ENCODE measurements at regions not wholly inside any gene's neighbourhood (a gene's known extent, or its start where the extent isn't known, plus 50 kb on each side); places are given as distances from the start of the nearest gene placed in this dataset.

DNA sequence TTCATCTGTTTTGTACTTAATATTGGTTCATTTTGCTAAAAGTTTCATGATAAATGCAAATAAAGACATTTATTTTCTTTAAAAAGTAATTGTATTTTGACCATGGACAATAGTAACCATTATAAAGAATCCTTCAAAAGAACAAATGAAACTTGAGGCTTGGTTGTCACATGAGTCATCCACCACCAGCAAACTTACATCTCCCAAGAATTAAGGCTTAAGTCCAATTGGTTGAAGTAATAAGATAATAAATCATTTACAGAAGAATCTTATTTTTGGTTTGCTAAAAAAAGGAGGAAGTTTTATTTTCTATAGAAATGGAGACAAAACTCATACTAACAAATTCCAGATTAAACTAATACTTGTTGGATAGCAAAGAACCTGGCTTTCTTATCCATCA is 84.8 kb upstream of the KITLG start:
- no peak for DNase-seq (ENCODE audit: low read depth in 2 of 2, low spot score in 1 of 2)

DNA sequence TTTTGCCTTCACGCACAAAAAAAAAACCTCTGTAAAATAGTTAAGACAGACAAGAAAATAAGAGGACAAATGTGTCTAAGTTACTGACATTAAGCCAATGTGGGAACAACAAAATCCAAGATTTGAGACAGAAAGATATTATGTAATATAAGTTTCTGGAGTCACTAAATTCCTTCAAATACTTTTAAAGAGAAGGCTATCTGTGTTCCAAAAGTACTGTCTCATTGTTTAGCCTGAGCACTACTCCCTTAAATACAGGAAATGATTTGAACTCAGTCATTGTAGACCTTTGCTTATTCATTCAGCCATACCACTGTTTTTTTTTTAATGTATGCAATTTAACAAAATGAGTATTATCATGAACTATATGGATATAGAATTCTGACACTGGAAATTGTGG is 82.7 kb upstream of the KITLG start:
- DNase-seq (ENCODE audit: low read depth in 2 of 2, low spot score in 1 of 2), result no peak

DNA sequence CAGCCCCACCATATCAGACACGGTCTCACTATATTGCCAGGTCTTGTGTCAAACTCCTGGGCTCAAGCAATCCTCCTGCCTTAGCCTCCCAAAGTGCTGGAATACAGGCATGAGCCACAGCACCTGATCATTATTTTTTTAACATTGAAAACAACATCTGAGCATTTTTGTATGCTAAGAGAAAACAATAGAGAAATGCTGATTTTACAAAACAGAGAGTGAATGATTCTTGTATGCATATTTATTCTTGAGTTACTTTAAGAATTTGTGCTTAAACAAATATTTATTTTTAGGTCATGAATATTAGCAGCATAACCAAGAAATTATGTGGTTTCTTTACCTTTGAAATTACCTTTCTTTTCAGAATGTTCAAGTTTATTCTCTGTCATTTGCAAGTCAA is 81.8 kb upstream of the KITLG start:
- DNase-seq (ENCODE audit: low read depth in 2 of 2, low spot score in 1 of 2), result no peak

DNA sequence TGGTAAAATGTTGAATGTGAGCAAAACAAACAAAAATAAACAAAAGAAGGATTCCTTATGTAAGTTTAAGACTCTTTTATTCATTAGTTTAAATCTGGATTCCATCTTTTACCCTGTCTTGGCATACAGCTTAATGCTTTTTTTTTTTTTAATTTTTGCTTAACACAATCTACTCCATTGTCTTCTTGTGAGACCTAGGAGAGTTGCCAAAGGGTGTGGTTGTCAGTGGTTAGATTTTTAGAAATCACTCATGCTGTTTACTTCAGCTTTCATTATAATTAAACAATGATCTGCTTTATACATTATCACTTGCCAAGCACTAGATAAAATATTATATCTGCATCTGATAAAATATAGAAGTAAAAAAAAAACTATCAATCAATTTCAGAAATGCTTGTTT is 77.7 kb upstream of the KITLG start:
- no peak for DNase-seq (ENCODE audit: low read depth in 2 of 2, low spot score in 1 of 2)

DNA sequence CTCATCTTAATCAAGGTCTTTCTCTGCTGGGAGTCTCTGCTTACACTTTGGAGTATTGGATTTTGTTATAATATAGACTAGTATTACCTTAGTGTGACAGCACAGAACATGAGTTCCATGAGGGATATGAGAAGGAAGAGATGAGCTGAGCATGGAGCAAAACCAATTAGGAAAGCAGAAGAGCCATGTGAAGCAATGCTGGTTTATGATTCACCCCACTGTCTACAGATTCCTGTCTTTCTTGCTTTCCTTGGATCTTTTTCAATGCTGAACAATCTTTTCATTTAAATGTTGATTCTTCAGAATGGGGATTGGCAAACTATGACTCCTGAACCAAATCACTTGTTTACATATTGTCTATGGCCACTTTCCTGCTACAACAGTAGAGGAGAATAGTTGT is 70.4 kb upstream of the KITLG start:
- no peak for DNase-seq (ENCODE audit: low read depth in 2 of 2, low spot score in 1 of 2)

DNA sequence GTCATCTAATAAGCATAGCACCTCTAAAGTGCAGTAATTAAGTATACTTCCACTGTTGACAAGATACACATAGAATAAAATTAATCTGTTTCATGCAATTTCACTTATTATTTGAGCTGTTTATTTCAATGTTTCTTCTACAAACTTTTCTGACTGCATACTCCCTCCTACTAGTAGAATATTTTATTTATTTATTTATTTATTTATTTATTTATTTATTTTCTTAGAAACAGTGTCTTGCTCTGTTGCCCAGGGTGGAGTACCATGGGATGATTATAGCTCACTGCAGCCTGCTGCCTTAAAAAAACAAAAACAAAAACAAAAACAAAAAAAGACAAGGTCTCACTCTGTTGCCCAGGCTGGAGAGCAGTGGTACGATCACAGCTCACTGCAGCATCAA is 68.4 kb upstream of the KITLG start:
- no peak for DNase-seq (ENCODE audit: low read depth in 2 of 2, low spot score in 1 of 2)

DNA sequence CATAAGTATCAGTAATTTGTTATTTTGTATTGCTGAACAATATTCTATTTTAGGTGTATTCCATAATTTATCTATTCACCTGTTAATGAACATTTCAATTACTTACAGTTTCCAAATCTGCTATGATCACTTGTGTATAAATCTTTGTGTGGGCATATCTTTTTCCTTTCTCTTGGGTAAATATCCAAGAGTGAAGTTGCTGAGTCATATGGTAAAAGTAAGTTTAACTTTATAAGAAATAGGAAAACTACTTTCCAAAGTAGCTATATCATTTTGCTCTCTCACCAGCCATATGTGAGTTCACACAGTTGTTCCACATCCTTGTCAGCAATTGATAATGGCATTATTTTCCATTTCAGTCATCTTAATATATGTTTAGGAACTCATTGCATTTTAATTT is 66.6 kb upstream of the KITLG start:
- DNase-seq (ENCODE audit: low read depth in 2 of 2, low spot score in 1 of 2), result no peak

DNA sequence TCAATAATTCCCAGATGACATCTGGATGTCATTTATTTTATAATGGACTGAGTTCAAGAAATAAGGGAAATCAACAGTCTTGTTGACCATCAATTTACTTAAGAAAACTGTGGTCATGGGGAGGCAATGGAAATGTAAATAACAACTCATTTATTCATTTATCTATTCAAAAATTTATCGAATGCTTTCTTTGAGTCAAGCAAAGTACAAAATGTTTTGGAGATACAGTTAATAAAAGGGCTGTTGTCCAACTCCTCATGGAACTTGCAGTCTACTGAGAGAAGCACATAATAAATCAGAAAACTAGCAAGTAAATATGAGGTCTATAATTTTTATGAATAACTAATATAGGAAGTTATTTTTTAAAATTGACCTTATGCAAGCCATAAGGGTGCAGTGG is 65.5 kb upstream of the KITLG start:
- DNase-seq (ENCODE audit: low read depth in 2 of 2, low spot score in 1 of 2), result no peak

DNA sequence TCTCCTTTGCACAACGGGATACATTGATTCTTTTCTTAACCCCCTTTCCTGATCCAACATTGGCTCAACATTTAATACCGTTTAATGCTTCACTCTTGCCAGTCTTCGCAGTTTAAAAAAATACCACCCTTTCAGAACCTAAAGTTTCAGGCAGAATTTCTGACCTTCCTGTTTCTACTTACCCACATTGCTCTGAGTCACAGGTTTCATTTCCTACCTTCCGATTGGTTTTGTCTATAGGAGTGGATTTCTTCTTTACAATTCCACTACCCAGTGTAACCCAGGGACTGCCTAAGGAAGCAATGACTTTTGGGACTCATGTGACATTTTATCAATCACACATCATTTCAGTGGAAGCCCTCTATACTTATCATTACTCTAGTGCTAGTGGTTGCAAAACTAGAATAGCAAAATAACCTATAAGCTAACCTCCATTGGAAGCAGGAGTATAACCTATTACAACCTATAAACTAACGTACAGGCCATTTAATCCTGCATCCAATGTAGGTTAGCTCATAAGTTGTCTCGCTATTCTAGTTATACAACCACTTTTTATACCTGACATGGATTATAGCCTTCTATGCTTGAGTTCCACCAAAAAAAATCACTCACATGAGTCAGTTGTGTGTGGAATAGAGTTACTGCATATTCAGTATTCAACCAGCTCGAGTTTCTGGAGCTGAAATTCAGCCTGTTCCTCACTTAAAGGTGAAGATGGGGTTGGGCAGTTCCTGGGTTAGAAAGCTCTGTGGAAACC is 64.9 kb upstream of the KITLG start:
- DNase-seq (ENCODE audit: low read depth in 2 of 2, low spot score in 1 of 2), result no peak

DNA sequence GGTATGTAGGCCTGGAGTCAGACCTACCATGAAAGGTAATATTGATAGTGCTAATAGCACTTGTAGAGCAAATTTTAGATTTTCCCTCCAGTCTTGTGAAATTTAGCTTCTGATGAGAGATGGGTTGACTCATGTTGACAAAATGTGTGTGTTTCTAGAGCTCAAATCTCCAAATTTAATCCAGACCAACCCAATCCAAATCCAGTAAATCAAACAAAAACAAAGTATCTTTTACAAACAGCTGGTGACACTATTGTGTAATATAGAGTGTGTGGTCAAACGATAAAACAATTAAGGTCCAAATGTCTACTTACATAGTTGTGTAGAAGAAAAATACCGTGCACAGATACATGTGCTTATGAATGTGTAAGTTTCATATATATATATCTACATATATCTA is 63.4 kb upstream of the KITLG start:
- no peak for DNase-seq (ENCODE audit: low read depth in 2 of 2, low spot score in 1 of 2)

DNA sequence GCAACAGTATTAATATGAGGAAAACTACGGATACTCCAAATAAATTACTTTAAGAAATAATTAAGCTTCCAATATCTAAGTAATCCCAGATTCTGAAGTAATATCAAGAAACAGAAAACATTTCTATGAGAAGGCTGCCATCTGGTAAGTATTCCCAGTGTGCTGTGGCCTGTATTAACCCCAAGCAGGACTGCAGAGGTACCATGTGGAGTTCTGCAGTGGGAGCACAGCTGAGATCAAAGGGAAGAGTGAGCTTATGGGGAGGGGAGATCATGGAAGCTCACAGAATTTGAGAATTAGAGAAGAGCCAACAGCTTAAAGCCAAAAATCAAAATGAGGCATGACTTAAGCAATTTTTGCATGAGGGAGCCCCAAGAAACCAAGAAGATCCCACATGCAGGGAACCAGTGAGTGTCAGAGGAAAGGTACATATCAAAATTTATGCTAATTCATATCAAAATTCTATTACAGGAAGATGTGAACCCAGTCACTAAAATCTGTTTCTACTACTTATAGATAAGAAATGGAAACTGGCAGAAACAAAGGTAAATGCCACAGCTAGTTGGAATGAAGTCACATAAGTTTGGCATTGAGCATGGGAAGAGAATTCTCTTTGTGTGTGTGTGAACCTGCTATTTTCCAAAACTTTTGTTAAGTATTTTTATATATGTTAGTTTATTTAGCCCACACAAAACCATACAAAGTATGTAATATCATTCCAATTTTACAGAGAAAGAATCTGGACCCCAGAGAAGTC is 62.6 kb upstream of the KITLG start:
- no peak for DNase-seq (ENCODE audit: low read depth in 2 of 2, low spot score in 1 of 2)

DNA sequence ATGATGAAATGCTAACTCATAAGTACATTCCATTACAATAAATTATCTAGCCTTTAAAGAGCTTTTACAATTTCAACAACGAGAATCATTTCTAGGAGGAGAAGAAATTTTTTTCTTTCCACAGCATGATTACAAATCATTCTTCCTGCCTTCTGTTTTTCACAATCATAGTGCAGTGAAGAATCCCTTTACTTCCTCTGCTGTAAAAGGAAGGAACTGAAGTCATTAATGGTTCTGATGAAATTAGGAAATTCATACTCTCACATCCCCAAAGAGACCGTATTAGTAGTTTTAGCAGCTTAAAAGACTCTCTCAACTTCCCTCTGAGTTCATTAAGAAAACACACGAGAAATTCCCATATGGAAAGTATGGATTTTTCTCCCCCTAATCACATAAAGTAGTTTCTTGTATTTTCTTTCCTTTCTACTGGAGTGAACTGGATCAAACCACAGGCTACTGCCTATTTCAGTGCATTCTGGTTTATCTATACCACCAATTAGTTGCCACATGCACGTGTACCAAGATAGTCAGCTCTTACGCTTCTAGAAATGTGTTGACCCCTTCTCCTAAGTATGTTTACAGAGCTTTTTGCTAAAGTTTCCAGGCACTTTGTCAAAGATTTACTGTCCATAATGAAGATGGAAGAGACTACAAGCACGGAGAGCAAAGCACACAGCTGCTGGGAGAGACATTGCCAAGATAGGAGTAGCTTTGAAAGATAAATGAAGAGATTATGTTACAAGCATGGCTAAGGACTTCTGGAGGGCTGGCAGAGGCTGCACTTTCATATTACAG is 58.9 kb upstream of the KITLG start:
- DNase-seq (ENCODE audit: low read depth in 2 of 2, low spot score in 1 of 2), result no peak

DNA sequence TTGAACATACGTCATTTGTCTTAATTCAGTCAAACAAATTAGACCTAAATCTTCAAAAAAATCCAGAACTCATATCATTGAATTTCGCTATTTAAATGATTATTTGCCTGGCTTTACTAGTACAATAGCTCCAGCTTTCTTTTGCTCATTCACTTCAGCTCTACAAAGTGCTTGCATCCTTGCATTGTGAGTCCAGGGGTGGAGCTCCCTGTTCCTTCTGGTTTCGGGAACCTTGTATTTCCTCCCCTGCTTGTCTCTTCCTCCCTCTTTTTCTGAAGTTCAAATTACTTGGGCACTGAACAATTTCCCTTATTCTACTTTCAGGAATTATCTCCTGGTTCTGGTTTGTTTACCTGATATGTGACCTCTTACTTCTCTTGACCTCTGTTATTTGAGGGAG is 58.1 kb upstream of the KITLG start:
- DNase-seq (ENCODE audit: low read depth in 2 of 2, low spot score in 1 of 2), result no peak

DNA sequence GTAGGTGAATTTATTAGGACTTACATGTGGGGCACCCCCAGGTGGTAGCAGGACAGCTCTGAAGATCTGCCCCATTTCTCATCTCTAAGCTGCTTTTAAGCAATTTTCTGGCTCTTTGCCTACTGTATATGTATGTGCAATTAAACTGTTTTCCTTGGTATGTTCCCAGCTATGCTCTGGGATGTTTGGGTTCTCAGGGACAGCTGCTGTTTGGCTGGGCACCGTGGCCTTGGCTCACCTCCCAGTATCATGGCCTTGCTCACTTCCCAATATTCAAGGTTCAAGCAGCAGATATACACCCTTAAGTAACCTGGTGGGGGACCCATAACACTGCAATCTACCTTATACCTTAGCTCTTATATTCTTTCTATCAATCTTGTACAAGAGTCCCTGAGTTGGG is 53.7 kb upstream of the KITLG start:
- no peak for DNase-seq (ENCODE audit: low read depth in 2 of 2, low spot score in 1 of 2)

DNA sequence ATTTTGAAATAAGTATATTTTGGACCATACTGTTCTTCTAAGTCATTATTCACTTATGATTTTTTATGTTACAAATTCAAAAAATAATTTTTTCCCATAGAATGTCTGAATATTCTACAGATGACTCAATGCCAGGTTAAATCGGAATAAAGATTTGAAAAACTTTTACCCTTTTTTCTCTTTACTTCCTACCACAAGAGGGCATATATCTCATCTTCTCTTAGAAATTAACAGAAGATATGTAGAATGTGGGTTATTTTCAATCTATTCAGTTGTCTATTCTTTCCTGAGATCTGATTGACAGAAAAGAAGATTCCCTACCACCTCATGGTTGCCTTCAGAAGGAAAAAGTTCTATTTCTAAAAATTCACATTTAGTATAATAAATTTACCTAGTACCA is 53.0 kb upstream of the KITLG start:
- no peak for DNase-seq (ENCODE audit: low read depth in 2 of 2, low spot score in 1 of 2)

DNA sequence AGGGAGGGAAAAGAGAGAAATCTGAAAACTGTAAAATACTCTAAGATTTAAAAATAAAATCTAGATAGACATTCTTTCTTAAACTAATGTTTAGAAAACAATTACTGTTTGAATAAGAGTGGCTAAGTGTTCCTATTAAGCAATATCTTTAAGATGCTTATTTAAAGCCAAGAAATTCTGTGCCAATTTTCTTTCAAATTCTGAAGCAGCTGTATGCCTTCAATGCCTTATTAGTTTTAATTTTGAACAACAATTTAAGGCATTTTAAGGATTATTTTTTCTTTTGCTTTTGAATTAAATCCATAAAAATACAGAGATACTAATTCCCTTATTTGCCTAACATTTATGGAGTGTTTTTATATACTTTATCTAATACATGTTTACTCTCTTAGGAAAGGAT is 50.3 kb upstream of the KITLG start:
- DNase-seq (ENCODE audit: low read depth in 2 of 2, low spot score in 1 of 2), result no peak
